ENCODE measurements at regions not wholly inside any gene's neighbourhood (a gene's known extent, or its start where the extent isn't known, plus 50 kb on each side); places are given as distances from the start of the nearest gene placed in this dataset.

GRCh38 chr11:92109466-92109865 is 115.2 kb upstream of the FAT3 start:
- no peaks in the 10 kb centered on the region for H3K27me3 ChIP-seq (ENCODE audit: insufficient read depth, poor library complexity, severe bottlenecking)
- no peak for TF ChIP-seq REST (IDR thresholded peaks at IDR 0.05; ENCODE audit: insufficient replicate concordance, low read depth)
- TF ChIP-seq CTCF (IDR thresholded peaks at IDR 0.05; ENCODE audit: insufficient read depth, low read length) = no peak
- TF ChIP-seq SPI1 (IDR thresholded peaks at IDR 0.05; ENCODE audit: borderline replicate concordance, low read depth) = no peak
- TF ChIP-seq GABPA (IDR thresholded peaks at IDR 0.05; ENCODE audit: low read depth) = no peak
- no peak for TF ChIP-seq POLR2AphosphoS5 (IDR thresholded peaks at IDR 0.05; ENCODE audit: low read depth)
- DNase-seq (ENCODE audit: low read depth in 1 of 2, low spot score in 1 of 2) = no peak
- no peak overlapping the region for H3K27ac ChIP-seq (replicated peaks)
- H3K4me3 ChIP-seq (replicated peaks; ENCODE audit: insufficient read depth, low read length) = no peak overlapping the region

GRCh38 chr11:92107331-92107730 is 117.3 kb upstream of the FAT3 start:
- no peak for TF ChIP-seq POLR2AphosphoS5 (IDR thresholded peaks at IDR 0.05; ENCODE audit: low read depth)
- no peak for TF ChIP-seq GABPA (IDR thresholded peaks at IDR 0.05; ENCODE audit: low read depth)
- TF ChIP-seq CTCF (IDR thresholded peaks at IDR 0.05; ENCODE audit: insufficient read depth, low read length) = no peak
- no peak for TF ChIP-seq REST (IDR thresholded peaks at IDR 0.05; ENCODE audit: insufficient replicate concordance, low read depth)
- no peak for TF ChIP-seq SPI1 (IDR thresholded peaks at IDR 0.05; ENCODE audit: borderline replicate concordance, low read depth)

DNA sequence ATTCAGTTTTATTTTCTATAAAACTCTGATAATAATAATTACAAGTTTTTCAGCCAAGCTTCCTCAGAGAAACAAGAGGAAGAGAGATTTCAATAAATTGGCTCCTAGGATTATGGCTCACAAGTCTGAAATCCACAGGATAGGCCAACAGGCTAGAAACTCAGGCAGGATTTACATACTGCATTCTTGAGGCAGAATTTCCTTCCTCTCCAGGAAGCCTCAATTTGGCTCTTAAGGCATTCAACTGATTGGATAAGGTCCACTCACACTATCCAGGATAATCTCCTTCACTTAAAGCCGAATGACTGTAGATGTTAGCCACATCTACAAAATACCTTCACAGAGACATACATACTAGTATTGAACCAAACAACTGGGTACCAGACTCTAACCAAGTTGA is 120.3 kb upstream of the FAT3 start:
- H3K4me3 ChIP-seq (replicated peaks; ENCODE audit: insufficient read depth, low read length) = no peak overlapping the region
- no peak for DNase-seq (ENCODE audit: low read depth in 1 of 2, low spot score in 1 of 2)
- no peak overlapping the region for H3K27ac ChIP-seq (replicated peaks)
- no peaks in the 10 kb centered on the region for H3K27me3 ChIP-seq (ENCODE audit: insufficient read depth, poor library complexity, severe bottlenecking)
- TF ChIP-seq CTCF (IDR thresholded peaks at IDR 0.05; ENCODE audit: insufficient read depth, low read length) (no peak), GABPA (IDR thresholded peaks at IDR 0.05; ENCODE audit: low read depth) (no peak)

More at GRCh38 chr11:92107331-92107730, 117.3 kb upstream of the FAT3 start:
- Histone ChIP-seq H3K27me3 (ENCODE audit: insufficient read depth, poor library complexity, severe bottlenecking) (no peaks in the 10 kb centered on the region), H3K4me3 (replicated peaks; ENCODE audit: insufficient read depth, low read length) (no peak overlapping the region), H3K27ac (replicated peaks) (no peak overlapping the region)
- DNase-seq (ENCODE audit: low read depth in 1 of 2, low spot score in 1 of 2) = no peak

DNA sequence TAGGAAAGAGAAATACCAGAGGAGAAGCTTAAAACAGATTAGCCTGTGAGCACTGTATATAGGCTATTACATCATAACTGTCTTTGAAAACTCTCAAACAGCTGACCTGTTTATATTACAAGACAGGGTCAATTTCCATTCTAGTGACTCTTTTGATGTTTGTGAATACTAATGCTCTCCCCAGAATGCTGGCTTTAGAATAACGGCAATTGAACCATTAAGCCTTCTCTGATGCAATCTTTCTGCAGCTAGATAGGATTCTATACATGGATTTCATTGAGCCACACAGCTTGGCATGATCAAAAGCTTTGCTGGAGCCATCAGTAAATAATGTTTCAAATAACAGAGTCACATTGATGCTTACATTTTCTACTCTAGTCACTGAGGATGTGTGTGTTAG is 122.7 kb upstream of the FAT3 start:
- Histone ChIP-seq H3K4me3 (replicated peaks; ENCODE audit: insufficient read depth, low read length) (no peak overlapping the region), H3K27ac (replicated peaks) (no peak overlapping the region), H3K27me3 (ENCODE audit: insufficient read depth, poor library complexity, severe bottlenecking) (no peaks in the 10 kb centered on the region)
- no peak for DNase-seq (ENCODE audit: low read depth in 1 of 2, low spot score in 1 of 2)
- TF ChIP-seq SPI1 (IDR thresholded peaks at IDR 0.05; ENCODE audit: borderline replicate concordance, low read depth) = no peak
